GM18873 (cell line): ENCODE measurements at regions not wholly inside any gene's neighbourhood (a gene's known extent, or its start where the extent isn't known, plus 50 kb on each side); places are given as distances from the start of the nearest gene placed in this dataset.
"Not testable (repeated sequence)": the region's sequence is repeated elsewhere in the genome, so short reads cannot be mapped to it uniquely, and the experiment has no call there.

Experiments
- ATAC-seq: cut with Tn5 transposase; IDR thresholded peaks from one replicate; pipeline ENCODE4 v1.9.1; 2021; ENCODE audit warnings: mild to moderate bottlenecking, moderate library complexity, moderate number of reproducible peaks; ENCODE audit not compliant: unreplicated experiment, low FRiP score

GRCh38 chr9:106156465-106156864, 462.1 kb downstream of the TMEM38B start:
- ATAC-seq = no peak

- no peak for ATAC-seq
Observed at GRCh38 chr9:106172265-106172664, 477.9 kb downstream of the TMEM38B start.

DNA sequence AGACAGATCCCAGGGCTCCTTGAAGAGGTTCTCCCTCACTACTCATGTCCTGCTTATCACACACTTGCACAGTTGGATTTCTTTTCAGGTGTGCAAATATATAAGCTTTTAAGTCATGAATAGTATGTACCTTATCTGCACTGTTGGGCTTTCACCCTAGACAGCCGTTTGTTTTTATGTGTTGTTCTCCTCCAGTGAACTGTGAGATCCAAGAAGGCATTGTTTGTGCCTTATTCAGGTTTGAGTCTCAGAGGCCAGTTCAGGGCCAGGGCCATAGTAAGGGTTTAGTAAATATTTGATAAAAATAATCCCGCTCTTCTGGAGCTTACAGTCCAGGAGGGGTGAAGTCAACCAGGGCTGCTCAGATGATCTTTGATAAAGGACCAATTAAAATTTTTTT, 480.0 kb downstream of the TMEM38B start:
- no peak for ATAC-seq

GRCh38 chr9:106177216-106177615, 482.9 kb downstream of the TMEM38B start:
- no peak for ATAC-seq

DNA sequence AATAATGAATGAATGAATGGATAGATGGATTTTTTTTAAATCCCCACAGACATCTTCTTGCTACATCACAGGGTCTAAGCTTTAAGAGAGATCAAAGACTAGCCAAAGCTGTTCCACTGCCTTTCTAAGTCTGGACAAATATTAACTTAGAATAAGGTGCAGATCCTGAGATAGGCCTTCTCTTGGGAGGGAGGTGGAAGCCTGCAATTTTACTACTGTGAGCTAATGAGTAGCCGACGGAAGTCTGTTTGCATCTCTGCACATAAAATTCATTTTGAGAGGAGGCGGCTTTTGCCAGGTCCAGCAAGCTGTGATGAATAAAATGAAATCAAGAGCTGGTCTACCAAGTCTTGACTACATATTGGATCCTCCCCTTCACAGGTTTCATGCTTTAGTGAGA, 484.9 kb downstream of the TMEM38B start:
- no peak for ATAC-seq

GRCh38 chr9:106203815-106204516, 509.6 kb downstream of the TMEM38B start:
- not testable (repeated sequence) for ATAC-seq

DNA sequence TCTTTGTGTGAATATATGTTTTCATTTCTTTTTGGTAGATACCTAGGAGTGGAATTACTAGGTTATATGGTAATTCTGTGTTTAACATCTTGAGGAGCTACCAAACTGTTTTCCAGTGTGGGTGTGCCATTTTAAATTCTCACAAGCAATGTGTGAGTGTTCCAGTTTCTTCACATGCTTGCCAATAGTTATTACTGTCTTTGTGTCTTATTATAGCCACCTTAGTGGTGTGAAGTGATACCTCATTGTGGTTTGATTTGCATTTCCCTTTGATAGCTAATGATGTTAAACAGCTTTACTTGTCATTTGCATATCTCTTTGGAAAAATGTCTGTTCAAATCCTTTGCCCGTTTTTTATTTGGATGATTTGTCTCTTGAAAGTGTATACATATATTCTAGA, 513.0 kb downstream of the TMEM38B start:
- ATAC-seq = no peak

GRCh38 chr9:106218427-106218826, 524.1 kb downstream of the TMEM38B start:
- ATAC-seq = no peak

- ATAC-seq = no peak
Observed at GRCh38 chr9:106218854-106219253, 524.5 kb downstream of the TMEM38B start.

DNA sequence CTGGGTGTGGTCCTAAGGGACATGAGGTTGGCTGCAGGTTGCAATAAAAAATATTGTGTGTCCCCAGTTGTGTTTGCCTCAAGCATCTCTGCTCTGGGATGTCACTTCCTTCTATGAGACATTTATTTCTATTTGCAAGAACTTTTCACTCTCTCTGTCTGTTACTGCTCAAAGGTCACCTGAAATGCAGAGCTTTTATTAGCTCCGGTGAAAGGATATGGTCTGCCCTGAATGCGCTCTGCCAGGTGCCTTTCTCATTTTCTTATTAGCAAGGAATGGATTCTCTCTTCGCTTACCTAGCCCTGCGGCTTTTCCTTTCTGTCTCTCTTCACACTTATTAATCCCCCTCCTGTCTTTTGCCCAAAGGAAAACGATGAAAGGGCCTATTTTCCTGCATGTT, 526.1 kb downstream of the TMEM38B start:
- ATAC-seq = no peak

GRCh38 chr9:106228861-106229260, 534.5 kb downstream of the TMEM38B start:
- no peak for ATAC-seq

GRCh38 chr9:106233116-106233515, 538.8 kb downstream of the TMEM38B start:
- ATAC-seq = no peak

GRCh38 chr9:106260908-106261307, 566.6 kb downstream of the TMEM38B start:
- not testable (repeated sequence) for ATAC-seq

- ATAC-seq = no peak
Observed at GRCh38 chr9:106277966-106278365, 583.6 kb downstream of the TMEM38B start.

GRCh38 chr9:106283769-106284168, 579.2 kb upstream of the ZNF462 start:
- ATAC-seq = no peak

DNA sequence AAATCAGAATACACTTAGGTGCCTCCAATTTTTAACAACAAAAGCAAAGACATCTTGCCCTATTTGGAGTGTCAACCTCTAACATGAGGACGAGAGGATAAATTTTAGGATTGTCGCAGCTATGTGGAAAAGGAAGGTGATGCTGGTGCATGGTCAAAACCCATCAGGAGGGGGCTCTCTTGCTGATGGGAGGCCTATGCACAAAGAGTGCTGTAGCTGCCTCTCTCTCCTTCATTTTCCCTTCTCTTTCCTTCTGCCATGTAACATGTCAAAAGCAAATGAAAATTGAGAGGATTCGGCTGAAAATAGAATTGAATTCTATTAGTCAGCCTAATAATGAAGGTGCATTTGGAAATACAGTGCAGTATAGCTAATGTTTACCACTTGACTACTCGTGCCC, 578.7 kb upstream of the ZNF462 start:
- no peak for ATAC-seq

- no peak for ATAC-seq
Observed at GRCh38 chr9:106286249-106286648, 576.7 kb upstream of the ZNF462 start.

- ATAC-seq = no peak
Observed at GRCh38 chr9:106287091-106287631, 575.8 kb upstream of the ZNF462 start.

DNA sequence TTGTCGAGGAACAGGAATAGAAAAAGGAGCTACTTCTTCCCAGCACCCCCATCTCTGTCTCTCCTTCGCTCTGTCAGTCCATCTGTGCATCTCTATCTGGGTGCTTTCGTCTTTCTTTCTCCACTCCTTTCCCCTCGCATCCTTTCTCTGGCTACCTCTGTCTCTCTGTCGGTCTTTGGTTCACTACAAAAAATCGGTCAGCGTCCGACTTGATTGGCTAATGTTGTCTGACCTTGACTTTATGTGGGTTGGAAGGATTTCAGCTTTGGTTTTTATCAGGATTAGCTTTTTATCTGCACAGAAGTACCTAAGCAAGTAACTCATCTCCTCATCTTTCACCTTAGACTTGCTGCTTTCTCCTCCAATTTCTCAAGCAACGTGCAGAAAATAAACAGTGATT, 575.2 kb upstream of the ZNF462 start:
- no peak for ATAC-seq

- ATAC-seq = no peak
Observed at GRCh38 chr9:106288689-106289088, 574.3 kb upstream of the ZNF462 start.

GRCh38 chr9:106291786-106292185, 571.2 kb upstream of the ZNF462 start:
- ATAC-seq = no peak

DNA sequence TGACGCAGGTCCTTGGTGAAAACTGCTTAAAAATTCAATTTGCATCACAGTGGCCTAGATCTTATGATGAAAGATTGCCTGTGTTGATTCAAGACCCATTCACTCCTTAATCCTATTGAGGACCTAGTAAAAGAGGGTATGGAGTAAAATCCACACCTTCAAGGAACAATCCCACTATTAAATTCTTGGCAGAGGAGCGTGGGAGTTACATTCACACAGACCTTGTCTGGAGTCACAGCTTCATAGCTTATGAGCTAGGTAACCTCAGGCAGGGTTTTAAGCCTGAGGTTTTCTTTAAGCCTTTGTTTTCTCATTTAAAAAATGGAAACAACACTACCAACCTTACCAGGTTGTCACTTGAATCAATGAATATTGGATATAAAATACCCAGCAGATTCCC, 566.5 kb upstream of the ZNF462 start:
- ATAC-seq = no peak
